Panc1 (cell line): ENCODE measurements at regions not wholly inside any gene's neighbourhood (a gene's known extent, or its start where the extent isn't known, plus 50 kb on each side); places are given as distances from the start of the nearest gene placed in this dataset.

Experiments
- ATAC-seq: fragments of 200-7000 bp; cut with Tn5 transposase; 2 replicates; pipeline ENCODE4 v1.9.1; 2020; ENCODE audit warnings: mild to moderate bottlenecking, moderate library complexity
- BruUV-seq: library from RNA; stranded (reverse); fragments of 400-500 nt; replicated peaks from 2 replicates; lab custom pipeline; 2021; lab: Mats Ljungman, UMichigan
- CTCF ChIA-PET: fragments of 300-600 bp; sonication (Branson Sonifier 250); formaldehyde crosslinking; loops from one replicate; lab custom pipeline; 2022; ENCODE audit warnings: antibody characterized with exemption; lab: Charles Lee
- POLR2A ChIA-PET: fragments of 300-600 bp; sonication (Branson Sonifier 250); formaldehyde crosslinking; loops from one replicate; lab custom pipeline; 2022; ENCODE audit warnings: antibody characterized with exemption; lab: Charles Lee
- DNase-seq: peaks from one replicate; pipeline ENCODE4 v3.0.0-alpha.2; 2010; ENCODE audit warnings: low read depth, low spot score
- H3K27ac ChIP-seq: 2 replicates; pipeline ENCODE4 v1.5.1; 2011; ENCODE audit warnings: mild to moderate bottlenecking, low read length, inconsistent platforms
- H3K27me3 ChIP-seq: fragments of 200-500 bp; sonication (Bioruptor generic); 2 replicates; pipeline ENCODE4 v1.6.0; 2014; ENCODE audit warnings: low read length, inconsistent platforms; ENCODE audit not compliant: control insufficient read depth, insufficient read depth
- H3K36me3 ChIP-seq: fragments of 200-500 bp; sonication (Bioruptor generic); 2 replicates; pipeline ENCODE4 v1.5.1; 2014; ENCODE audit warnings: inconsistent platforms, mild to moderate bottlenecking, low read length, moderate library complexity; ENCODE audit not compliant: control insufficient read depth, insufficient read depth
- H3K4me1 ChIP-seq: 2 replicates; pipeline ENCODE4 v1.5.1; 2011; ENCODE audit warnings: inconsistent platforms, mild to moderate bottlenecking, low read length, moderate library complexity; ENCODE audit not compliant: control insufficient read depth, insufficient read depth
- H3K4me3 ChIP-seq, 2 experiments: 2 replicates each; pipeline ENCODE4 v1.5.1; 2011 to 2012; ENCODE audit warnings: low read depth in 2 of 2, low read length in 2 of 2, mild to moderate bottlenecking in 2 of 2, inconsistent platforms in 1 of 2, moderate library complexity in 1 of 2
- H3K9me3 ChIP-seq: fragments of 200-500 bp; sonication (Bioruptor generic); 2 replicates; pipeline ENCODE4 v1.5.1; 2014; ENCODE audit warnings: low read depth, mild to moderate bottlenecking, inconsistent platforms, low read length, moderate library complexity; ENCODE audit not compliant: control insufficient read depth, insufficient read depth
- CTCF ChIP-seq: fragments of 450-650 bp; IDR thresholded peaks from 2 replicates; pipeline ENCODE4 v1.5.1; 2017; ENCODE audit warnings: mild to moderate bottlenecking
- POLR2AphosphoS5 ChIP-seq: IDR thresholded peaks from 2 replicates; pipeline ENCODE4 v1.6.1; 2012; ENCODE audit warnings: mild to moderate bottlenecking, low read depth, low read length, moderate library complexity
- SIN3A ChIP-seq: IDR thresholded peaks from 2 replicates; pipeline ENCODE4 v1.6.1; 2012; ENCODE audit warnings: low read depth, mild to moderate bottlenecking, low read length, moderate library complexity, borderline replicate concordance; ENCODE audit not compliant: insufficient read depth
- TCF7L2 ChIP-seq: IDR thresholded peaks from 2 replicates; pipeline ENCODE4 v1.6.1; 2011; ENCODE audit warnings: mild to moderate bottlenecking, low read depth, low read length, inconsistent platforms
- in situ Hi-C: cut with HindIII; loops from 2 replicates; pipeline ENCODE4 v1.10.0; 2016; ENCODE audit warnings: low sequenced_read_pairs, low pct_unique_long_range_greater_than_20kb
- intact Hi-C: fragments of 100-400 bp; cut with micrococcal nuclease; formaldehyde crosslinking; loops from one replicate; pipeline ENCODE4 v1.10.0; 2022; ENCODE audit not compliant: unreplicated experiment
- TF ChIP-seq, protein P1 (sequence below), 2 experiments: IDR thresholded peaks; 2 replicates each; pipeline ENCODE4 v1.6.1; 2011 to 2012; ENCODE audit warnings: low read depth in 2 of 2, control low read depth in 1 of 2, low read length in 1 of 2, mild to moderate bottlenecking in 1 of 2, moderate library complexity in 1 of 2; ENCODE audit not compliant: insufficient read depth in 1 of 2

DNA sequence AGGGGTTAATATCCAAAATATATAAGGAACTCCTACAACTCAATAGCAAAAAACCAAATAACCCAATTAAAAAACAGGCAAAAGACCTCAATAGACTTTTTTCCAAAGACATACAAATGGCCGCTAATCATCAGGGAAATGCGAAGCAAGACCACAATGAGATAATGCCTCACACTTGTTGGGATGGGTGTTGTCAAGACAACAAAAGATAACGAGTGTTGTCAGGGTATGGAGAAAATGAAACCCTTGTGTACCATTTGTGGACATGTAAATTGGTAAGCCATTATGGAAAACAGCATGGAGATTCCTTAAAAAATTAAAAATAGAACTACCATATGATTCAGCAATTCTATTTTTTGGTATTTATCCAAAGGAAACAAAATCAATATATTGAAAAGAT is 620.2 kb downstream of the ACTL7B start:
- ATAC-seq (no peak), DNase-seq (no peak)
- Histone ChIP-seq H3K27ac (no peak overlapping the region), H3K4me1 (no peaks in the 10 kb centered on the region), H3K27me3 (no peaks in the 10 kb centered on the region), H3K9me3 (no peaks in the 10 kb centered on the region), H3K4me3 (no peak overlapping the region), H3K36me3 (no peaks in the 10 kb centered on the region)
- no peak for TF ChIP-seq SIN3A
- TF ChIP-seq CTCF: no peak
- TF ChIP-seq TCF7L2: no peak
- TF ChIP-seq POLR2AphosphoS5: no peak
- TF ChIP-seq, protein P1, sequence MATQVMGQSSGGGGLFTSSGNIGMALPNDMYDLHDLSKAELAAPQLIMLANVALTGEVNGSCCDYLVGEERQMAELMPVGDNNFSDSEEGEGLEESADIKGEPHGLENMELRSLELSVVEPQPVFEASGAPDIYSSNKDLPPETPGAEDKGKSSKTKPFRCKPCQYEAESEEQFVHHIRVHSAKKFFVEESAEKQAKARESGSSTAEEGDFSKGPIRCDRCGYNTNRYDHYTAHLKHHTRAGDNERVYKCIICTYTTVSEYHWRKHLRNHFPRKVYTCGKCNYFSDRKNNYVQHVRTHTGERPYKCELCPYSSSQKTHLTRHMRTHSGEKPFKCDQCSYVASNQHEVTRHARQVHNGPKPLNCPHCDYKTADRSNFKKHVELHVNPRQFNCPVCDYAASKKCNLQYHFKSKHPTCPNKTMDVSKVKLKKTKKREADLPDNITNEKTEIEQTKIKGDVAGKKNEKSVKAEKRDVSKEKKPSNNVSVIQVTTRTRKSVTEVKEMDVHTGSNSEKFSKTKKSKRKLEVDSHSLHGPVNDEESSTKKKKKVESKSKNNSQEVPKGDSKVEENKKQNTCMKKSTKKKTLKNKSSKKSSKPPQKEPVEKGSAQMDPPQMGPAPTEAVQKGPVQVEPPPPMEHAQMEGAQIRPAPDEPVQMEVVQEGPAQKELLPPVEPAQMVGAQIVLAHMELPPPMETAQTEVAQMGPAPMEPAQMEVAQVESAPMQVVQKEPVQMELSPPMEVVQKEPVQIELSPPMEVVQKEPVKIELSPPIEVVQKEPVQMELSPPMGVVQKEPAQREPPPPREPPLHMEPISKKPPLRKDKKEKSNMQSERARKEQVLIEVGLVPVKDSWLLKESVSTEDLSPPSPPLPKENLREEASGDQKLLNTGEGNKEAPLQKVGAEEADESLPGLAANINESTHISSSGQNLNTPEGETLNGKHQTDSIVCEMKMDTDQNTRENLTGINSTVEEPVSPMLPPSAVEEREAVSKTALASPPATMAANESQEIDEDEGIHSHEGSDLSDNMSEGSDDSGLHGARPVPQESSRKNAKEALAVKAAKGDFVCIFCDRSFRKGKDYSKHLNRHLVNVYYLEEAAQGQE (IDR thresholded peaks at IDR 0.05; ENCODE audit: insufficient read depth in 1 of 2, low read depth in 2 of 2, low read length in 1 of 2): no peak
- in situ Hi-C loops (no loop called here), intact Hi-C loops (no loop called here)
- no TSS peak for BruUV-seq
- CTCF ChIA-PET: no interaction called here
- POLR2A ChIA-PET: no interaction called here

GRCh38 chr9:108234811-108235210 is 621.0 kb downstream of the ACTL7B start:
- Histone ChIP-seq H3K4me1 (no peaks in the 10 kb centered on the region), H3K4me3 (no peak overlapping the region), H3K27ac (no peak overlapping the region), H3K9me3 (no peaks in the 10 kb centered on the region), H3K27me3 (no peaks in the 10 kb centered on the region), H3K36me3 (no peaks in the 10 kb centered on the region)
- DNase-seq (no peak), ATAC-seq (no peak)
- intact Hi-C loops (no loop called here), in situ Hi-C loops (no loop called here)
- ChIA-PET POLR2A (no interaction called here), CTCF (no interaction called here)
- TF ChIP-seq POLR2AphosphoS5 (no peak), SIN3A (no peak), TCF7L2 (no peak), CTCF (no peak)
- TF ChIP-seq, protein P1 (IDR thresholded peaks at IDR 0.05; ENCODE audit: insufficient read depth in 1 of 2, low read depth in 2 of 2, low read length in 1 of 2): no peak
- no TSS peak for BruUV-seq
